Ovary (tissue), 7 donors: ENCODE measurements at regions not wholly inside any gene's neighbourhood (a gene's known extent, or its start where the extent isn't known, plus 50 kb on each side); places are given as distances from the start of the nearest gene placed in this dataset.

ENCODE experiments used
- DNase-seq, 5 donors: peaks; one replicate each; pipeline ENCODE4 v3.0.0-alpha.2; 2019 to 2020
- H3K27ac ChIP-seq, 2 donors: fragments of 200-600 bp; one replicate each; pipeline versions ENCODE4 v1.5.1 to v1.8.0; 2019 to 2022
- H3K27me3 ChIP-seq: fragments of 200-600 bp; one replicate; pipeline ENCODE4 v1.8.0; 2022
- H3K36me3 ChIP-seq: fragments of 200-600 bp; sonication (generic); one replicate; pipeline ENCODE4 v1.5.1; 2019
- H3K4me1 ChIP-seq: one replicate; pipeline ENCODE4 v1.8.1; 2013; ENCODE audit warnings: mild to moderate bottlenecking, moderate library complexity; ENCODE audit not compliant: insufficient read depth
- H3K4me3 ChIP-seq: fragments of 200-600 bp; sonication (generic); one replicate; pipeline ENCODE4 v1.5.1; 2017
- H3K9me3 ChIP-seq, 2 donors: fragments of 200-600 bp in 1 of 2; sonication (generic) in 1 of 2; one replicate each; pipeline versions ENCODE4 v1.5.1 to v1.8.1; 2013 to 2019; ENCODE audit warnings: mild to moderate bottlenecking in 1 of 2, moderate library complexity in 1 of 2
- EP300 ChIP-seq: sonication (generic); formaldehyde crosslinking; IDR thresholded peaks from one replicate; pipeline ENCODE4 v1.6.1; 2017; ENCODE audit warnings: antibody characterized with exemption
- POLR2A ChIP-seq: fragments of 450-650 bp; IDR thresholded peaks from one replicate; pipeline ENCODE4 v1.6.1; 2017; ENCODE audit warnings: antibody characterized with exemption, mild to moderate bottlenecking, moderate library complexity
- WGBS, 3 donors: extraction: QIAGEN DNeasy Blood & Tissue Kit in 1 of 3; methylation state at CpG; one replicate each; pipeline versions ENCODE4 v1.1.5 to v1.1.7; 2013 to 2017; 5-methylcytosine and 5-hydroxymethylcytosine counted together
- intact Hi-C, 4 donors: fragments of 100-400 bp; cut with DNase I; formaldehyde crosslinking; loops; one replicate each; pipeline versions ENCODE4 v1.11.0 to v1.15.1; 2022 to 2023
- TF ChIP-seq, protein P1 (sequence below), 3 donors: fragments of 450-650 bp in 2 of 3; fragments of 200-600 bp in 1 of 3; IDR thresholded peaks; one replicate each; pipeline versions ENCODE4 v1.5.1 to v1.8.0; 2016 to 2022; ENCODE audit warnings: antibody characterized with exemption in 3 of 3, mild to moderate bottlenecking in 1 of 3
- donor health status: DM: no; HTN: no; CAD: no; lungs with moderate emphysema.
- donor health status: DM: no; HTN: no; CAD: no.
- donor health status: Bipolar disorder and iron deficiency.
- donor health status: DM: no; HTN: no; CAD: no.
- donor health status: DM: yes; HTN: yes; CAD: no.

DNA sequence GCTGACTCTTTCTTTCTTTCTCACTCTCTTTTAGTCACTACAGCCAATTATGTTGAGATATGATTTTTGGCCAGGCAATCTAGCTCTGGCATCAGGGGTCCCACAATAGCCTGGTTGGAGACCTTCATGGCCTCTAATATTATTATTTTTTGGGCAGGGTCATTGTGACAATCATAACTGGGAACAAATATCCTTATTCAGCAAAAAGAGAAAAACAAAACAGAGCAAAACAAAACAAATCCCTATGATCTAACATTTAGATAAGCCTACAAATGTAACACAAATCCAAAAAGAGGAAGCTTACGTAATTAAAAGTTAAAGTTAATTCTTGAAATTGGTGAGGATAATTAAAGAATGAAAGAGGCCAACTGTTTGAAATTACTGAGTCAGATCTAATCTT lies 640.0 kb downstream of the TUSC7 start:
- 96 to 98% (median 98%) methylated on average over 1 of the region's 1 CpG for WGBS, 3 donors
- TF ChIP-seq POLR2A (no peak), EP300 (no peak)
- TF ChIP-seq, protein P1, sequence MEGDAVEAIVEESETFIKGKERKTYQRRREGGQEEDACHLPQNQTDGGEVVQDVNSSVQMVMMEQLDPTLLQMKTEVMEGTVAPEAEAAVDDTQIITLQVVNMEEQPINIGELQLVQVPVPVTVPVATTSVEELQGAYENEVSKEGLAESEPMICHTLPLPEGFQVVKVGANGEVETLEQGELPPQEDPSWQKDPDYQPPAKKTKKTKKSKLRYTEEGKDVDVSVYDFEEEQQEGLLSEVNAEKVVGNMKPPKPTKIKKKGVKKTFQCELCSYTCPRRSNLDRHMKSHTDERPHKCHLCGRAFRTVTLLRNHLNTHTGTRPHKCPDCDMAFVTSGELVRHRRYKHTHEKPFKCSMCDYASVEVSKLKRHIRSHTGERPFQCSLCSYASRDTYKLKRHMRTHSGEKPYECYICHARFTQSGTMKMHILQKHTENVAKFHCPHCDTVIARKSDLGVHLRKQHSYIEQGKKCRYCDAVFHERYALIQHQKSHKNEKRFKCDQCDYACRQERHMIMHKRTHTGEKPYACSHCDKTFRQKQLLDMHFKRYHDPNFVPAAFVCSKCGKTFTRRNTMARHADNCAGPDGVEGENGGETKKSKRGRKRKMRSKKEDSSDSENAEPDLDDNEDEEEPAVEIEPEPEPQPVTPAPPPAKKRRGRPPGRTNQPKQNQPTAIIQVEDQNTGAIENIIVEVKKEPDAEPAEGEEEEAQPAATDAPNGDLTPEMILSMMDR (IDR thresholded peaks at IDR 0.05): no peak

DNA sequence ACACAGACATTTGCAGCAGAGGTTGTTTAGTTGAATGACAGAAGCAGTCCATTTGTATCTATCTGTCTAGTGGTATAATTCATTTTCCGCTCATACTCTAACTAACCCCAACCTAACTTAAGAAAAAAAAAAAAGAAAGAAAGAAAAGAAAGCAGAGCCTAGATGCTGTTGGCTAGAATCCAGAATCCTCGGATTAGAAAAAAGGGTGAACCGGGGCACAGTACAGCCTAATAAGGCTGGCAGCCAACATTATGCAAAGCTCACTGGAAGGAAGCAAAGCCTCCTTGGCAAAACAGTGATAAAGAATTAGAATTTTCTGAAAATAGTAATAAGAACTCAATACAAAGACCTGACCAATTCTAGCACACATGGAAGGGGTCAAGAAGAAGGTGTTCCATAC lies 640.8 kb downstream of the TUSC7 start:
- Histone ChIP-seq H3K4me1 (no peaks in the 10 kb centered on the region), H3K4me3 (no peak overlapping the region), H3K9me3 (no peaks in the 10 kb centered on the region), H3K27me3 (no peaks in the 10 kb centered on the region), H3K36me3 (no peaks in the 10 kb centered on the region), H3K27ac (no peak overlapping the region)
- DNase-seq: no peak
- intact Hi-C loops: no loop called here
- no peak for TF ChIP-seq POLR2A
- TF ChIP-seq EP300: no peak
- 32 to 36% (median 32%) methylated on average over 3 of the region's 3 CpGs for WGBS, 3 donors

More for the DNA sequence above, 640.0 kb downstream of the TUSC7 start:
- no peak for DNase-seq
- Histone ChIP-seq H3K27me3 (no peaks in the 10 kb centered on the region), H3K36me3 (no peaks in the 10 kb centered on the region), H3K9me3 (no peaks in the 10 kb centered on the region), H3K27ac (no peak overlapping the region), H3K4me3 (no peak overlapping the region), H3K4me1 (no peaks in the 10 kb centered on the region)
- intact Hi-C loops: no loop called here

DNA sequence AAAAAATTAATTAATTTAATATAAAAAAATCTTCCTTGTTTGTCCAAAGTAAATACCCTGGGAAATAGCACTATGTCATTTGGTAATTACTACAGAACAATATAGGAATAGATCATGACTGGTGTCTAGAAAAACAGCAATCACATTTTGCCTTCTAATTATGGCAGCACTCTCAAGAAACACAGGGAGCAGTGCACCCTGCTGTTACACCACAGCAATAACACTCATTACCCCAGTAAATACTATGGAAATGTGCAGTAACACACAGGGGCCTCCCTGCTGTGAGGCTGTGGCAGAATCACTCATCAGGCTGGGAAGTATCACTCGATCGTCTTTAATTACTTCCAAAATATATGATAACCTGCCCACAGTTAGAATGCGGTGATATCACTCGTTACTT lies 646.0 kb downstream of the TUSC7 start:
- WGBS, 3 donors: 56 to 63% (median 58%) methylated on average over 4 of the region's 4 CpGs
- intact Hi-C loops: no loop called here
- Histone ChIP-seq H3K27me3 (no peaks in the 10 kb centered on the region), H3K9me3 (no peaks in the 10 kb centered on the region), H3K4me1 (no peaks in the 10 kb centered on the region), H3K36me3 (no peaks in the 10 kb centered on the region), H3K4me3 (no peak overlapping the region), H3K27ac (no peak overlapping the region)
- TF ChIP-seq EP300 (no peak), POLR2A (no peak)
- TF ChIP-seq, protein P1 (IDR thresholded peaks at IDR 0.05): no peak
- no peak for DNase-seq

DNA sequence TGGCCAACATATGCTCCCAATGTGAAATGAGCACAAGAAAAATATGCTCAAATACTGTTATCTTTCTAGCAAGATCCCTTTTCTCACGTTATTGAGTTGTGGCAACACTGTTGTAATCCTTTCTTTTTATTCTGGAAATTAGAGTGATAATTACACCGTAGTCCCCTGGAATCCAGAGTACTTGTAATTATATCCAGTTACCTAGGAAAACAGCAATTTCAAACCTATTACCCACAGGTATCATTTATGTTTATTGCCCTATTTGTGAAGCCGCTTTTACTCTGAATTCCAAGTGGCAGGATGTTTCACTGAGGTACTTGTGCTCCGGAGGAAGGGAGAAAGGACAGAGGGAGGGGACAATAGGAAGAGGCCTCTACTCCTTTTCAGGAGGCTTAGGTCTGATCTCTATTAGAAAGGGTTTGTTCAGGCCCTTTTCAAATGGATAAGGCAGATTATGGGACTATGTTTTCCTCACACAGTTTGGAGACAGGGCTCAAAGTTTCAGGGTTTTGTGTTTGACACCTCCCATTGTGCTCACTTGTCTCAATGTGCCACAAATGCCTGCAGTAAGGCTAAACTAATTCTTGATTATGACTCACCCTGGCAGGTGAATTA lies 646.6 kb downstream of the TUSC7 start:
- TF ChIP-seq EP300 (no peak), POLR2A (no peak)
- TF ChIP-seq, protein P1 (IDR thresholded peaks at IDR 0.05): no peak
- Histone ChIP-seq H3K4me3 (no peak overlapping the region), H3K4me1 (no peaks in the 10 kb centered on the region), H3K36me3 (no peaks in the 10 kb centered on the region), H3K27me3 (no peaks in the 10 kb centered on the region), H3K9me3 (no peaks in the 10 kb centered on the region), H3K27ac (no peak overlapping the region)
- intact Hi-C loops: no loop called here
- 61 to 69% (median 68%) methylated on average over 4 of the region's 4 CpGs for WGBS, 3 donors
- no peak for DNase-seq

DNA sequence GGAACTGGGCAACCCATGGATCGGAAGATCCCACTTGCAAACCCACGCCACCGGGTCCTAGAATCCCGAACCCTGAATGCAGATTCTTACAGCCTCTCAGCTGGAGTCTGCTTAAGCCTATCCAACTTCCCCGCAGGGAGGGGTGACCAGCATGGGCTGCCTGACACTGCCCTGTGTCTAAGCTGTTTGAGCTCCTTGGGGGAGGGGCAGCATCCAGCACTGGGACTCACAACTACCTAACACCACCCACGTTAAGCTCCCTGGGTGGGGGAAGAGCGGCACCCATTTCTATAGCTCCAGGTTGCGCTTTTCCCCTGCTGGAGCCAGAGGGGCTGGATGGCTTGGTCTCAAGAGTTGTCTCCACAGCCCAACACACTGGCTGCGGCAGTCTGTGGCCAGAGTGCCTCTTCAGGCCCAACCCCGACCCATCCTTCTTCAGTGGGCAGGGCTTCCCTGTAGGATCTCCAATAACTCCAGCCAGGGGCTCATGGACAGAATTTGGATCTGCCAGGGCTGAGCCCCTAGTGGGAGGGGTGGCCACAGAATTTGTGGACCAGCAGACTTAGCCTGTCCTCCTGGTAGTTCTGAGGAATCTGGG lies 649.2 kb downstream of the TUSC7 start:
- Histone ChIP-seq H3K4me1 (no peaks in the 10 kb centered on the region), H3K4me3 (no peak overlapping the region), H3K36me3 (no peaks in the 10 kb centered on the region), H3K27ac (no peak overlapping the region), H3K27me3 (no peaks in the 10 kb centered on the region), H3K9me3 (no peaks in the 10 kb centered on the region)
- TF ChIP-seq, protein P1 (IDR thresholded peaks at IDR 0.05): no peak
- no peak for TF ChIP-seq POLR2A
- no peak for DNase-seq
- intact Hi-C loops: no loop called here
- 93 to 95% (median 93%) methylated on average over 10 of the region's 10 CpGs for WGBS, 3 donors
